Gastroesophageal sphincter (tissue), 3 donors: ENCODE measurements at regions not wholly inside any gene's neighbourhood (a gene's known extent, or its start where the extent isn't known, plus 50 kb on each side); places are given as distances from the start of the nearest gene placed in this dataset.

Experiments used
- CTCF ChIP-seq, 4 experiments: fragments of 200-600 bp in 2 of 4; fragments of 450-650 bp in 2 of 4; sonication (generic) in 1 of 4; IDR thresholded peaks; one replicate each; pipeline ENCODE4 v1.5.1; 2017 to 2019; ENCODE audit warnings: antibody characterized with exemption in 4 of 4, mild to moderate bottlenecking in 2 of 4, moderate library complexity in 2 of 4
- POLR2A ChIP-seq, 2 donors: fragments of 450-650 bp; IDR thresholded peaks; one replicate each; pipeline ENCODE4 v1.6.1; 2017; ENCODE audit warnings: antibody characterized with exemption in 2 of 2, mild to moderate bottlenecking in 2 of 2, moderate library complexity in 1 of 2
- POLR2AphosphoS5 ChIP-seq: sonication (generic); formaldehyde crosslinking; IDR thresholded peaks from one replicate; pipeline ENCODE4 v1.6.1; 2017; ENCODE audit warnings: antibody characterized with exemption

GRCh38 chr1:55287723-55288122 lies 72.6 kb upstream of the USP24 start:
- no peak for TF ChIP-seq POLR2AphosphoS5
- no peak for TF ChIP-seq POLR2A (IDR thresholded peaks at IDR 0.05)
- TF ChIP-seq CTCF (IDR thresholded peaks at IDR 0.05), result no peak
